ENCODE measurements at regions not wholly inside any gene's neighbourhood (a gene's known extent, or its start where the extent isn't known, plus 50 kb on each side); places are given as distances from the start of the nearest gene placed in this dataset.

GRCh38 chr18:70998490-70998889 lies 709.6 kb downstream of the SOCS6 start:
- H3K27me3 Mint-ChIP-seq (ENCODE audit: low read depth) = peaks cover 4% of the 10 kb centered on the region
- no peak overlapping the region for H3K4me3 Mint-ChIP-seq
- peak in 2 of 3 experiments; percentile 17 to 33 for TF ChIP-seq CTCF (IDR thresholded peaks at IDR 0.05; ENCODE audit: unreplicated experiment in 3 of 3)
- no peaks in the 10 kb centered on the region for H3K36me3 Mint-ChIP-seq (ENCODE audit: low read depth)
- H3K9me3 Mint-ChIP-seq = no peaks in the 10 kb centered on the region
- no peak overlapping the region for H3K27ac Mint-ChIP-seq
- H3K4me1 Mint-ChIP-seq = peaks cover 5% of the 10 kb centered on the region

GRCh38 chr18:70994116-70994515 lies 705.3 kb downstream of the SOCS6 start:
- H3K9me3 Mint-ChIP-seq = peaks cover under 1% of the 10 kb centered on the region
- no peaks in the 10 kb centered on the region for H3K36me3 Mint-ChIP-seq (ENCODE audit: low read depth)
- peaks cover 5% of the 10 kb centered on the region for H3K4me1 Mint-ChIP-seq
- H3K27ac Mint-ChIP-seq = no peak overlapping the region
- no peak for TF ChIP-seq CTCF (IDR thresholded peaks at IDR 0.05; ENCODE audit: unreplicated experiment in 3 of 3)
- H3K27me3 Mint-ChIP-seq (ENCODE audit: low read depth) = peaks cover 4% of the 10 kb centered on the region
- H3K4me3 Mint-ChIP-seq = no peak overlapping the region

GRCh38 chr18:70991577-70991976 lies 702.7 kb downstream of the SOCS6 start:
- peaks cover 4% of the 10 kb centered on the region for H3K27me3 Mint-ChIP-seq (ENCODE audit: low read depth)
- H3K4me3 Mint-ChIP-seq = no peak overlapping the region
- H3K4me1 Mint-ChIP-seq = peaks cover 5% of the 10 kb centered on the region
- no peak for TF ChIP-seq CTCF (IDR thresholded peaks at IDR 0.05; ENCODE audit: unreplicated experiment in 3 of 3)
- no peak overlapping the region for H3K27ac Mint-ChIP-seq
- peaks cover 14% of the 10 kb centered on the region for H3K9me3 Mint-ChIP-seq
- no peaks in the 10 kb centered on the region for H3K36me3 Mint-ChIP-seq (ENCODE audit: low read depth)

GRCh38 chr18:70985948-70986347 lies 697.1 kb downstream of the SOCS6 start:
- Mint-ChIP-seq H3K36me3 (ENCODE audit: low read depth) (no peaks in the 10 kb centered on the region), H3K27me3 (ENCODE audit: low read depth) (no peaks in the 10 kb centered on the region), H3K4me1 (no peaks in the 10 kb centered on the region), H3K9me3 (peaks cover 29% of the 10 kb centered on the region), H3K27ac (no peak overlapping the region), H3K4me3 (no peak overlapping the region)
- TF ChIP-seq CTCF (IDR thresholded peaks at IDR 0.05; ENCODE audit: unreplicated experiment in 3 of 3) = no peak

- H3K9me3 Mint-ChIP-seq = peaks cover 22% of the 10 kb centered on the region
- H3K27ac Mint-ChIP-seq = no peak overlapping the region
- H3K27me3 Mint-ChIP-seq (ENCODE audit: low read depth) = no peaks in the 10 kb centered on the region
- H3K4me3 Mint-ChIP-seq = no peak overlapping the region
- no peaks in the 10 kb centered on the region for H3K36me3 Mint-ChIP-seq (ENCODE audit: low read depth)
- H3K4me1 Mint-ChIP-seq = no peaks in the 10 kb centered on the region
- TF ChIP-seq CTCF (IDR thresholded peaks at IDR 0.05; ENCODE audit: unreplicated experiment in 3 of 3) = no peak
Measured at GRCh38 chr18:70982292-70982691, 693.4 kb downstream of the SOCS6 start.

GRCh38 chr18:70981400-70982140 lies 692.7 kb downstream of the SOCS6 start:
- no peak overlapping the region for H3K4me3 Mint-ChIP-seq

More at GRCh38 chr18:70981400-70982140, 692.7 kb downstream of the SOCS6 start:
- Mint-ChIP-seq H3K27ac (no peak overlapping the region), H3K4me1 (no peaks in the 10 kb centered on the region), H3K27me3 (ENCODE audit: low read depth) (no peaks in the 10 kb centered on the region), H3K9me3 (peaks cover 15% of the 10 kb centered on the region), H3K36me3 (ENCODE audit: low read depth) (no peaks in the 10 kb centered on the region)
- no peak for TF ChIP-seq CTCF (IDR thresholded peaks at IDR 0.05; ENCODE audit: unreplicated experiment in 3 of 3)
